A673 (cell line): ENCODE measurements at regions not wholly inside any gene's neighbourhood (a gene's known extent, or its start where the extent isn't known, plus 50 kb on each side); places are given as distances from the start of the nearest gene placed in this dataset.

Experiments used
- CTCF ChIP-seq: fragments of 300-800, 200-600 bp; sonication (generic); conservative IDR thresholded peaks from 2 replicates; pipeline ENCODE4 v1.5.1; 2017; ENCODE audit warnings: low read depth, mild to moderate bottlenecking, antibody characterized with exemption, low read length, moderate library complexity, mixed read lengths
- EZH2 ChIP-seq: fragments of 200-600 bp; sonication (generic); IDR thresholded peaks from 2 replicates; pipeline ENCODE4 v1.6.1; 2017; ENCODE audit warnings: borderline replicate concordance, low read depth, mild to moderate bottlenecking, mixed read lengths, antibody characterized with exemption, low read length; ENCODE audit not compliant: poor library complexity, severe bottlenecking

GRCh38 chr3:157741607-157742006, 238.4 kb upstream of the VEPH1 start:
- TF ChIP-seq CTCF (no peak), EZH2 (no peak)
